GM21423 (cell line): ENCODE measurements at regions not wholly inside any gene's neighbourhood (a gene's known extent, or its start where the extent isn't known, plus 50 kb on each side); places are given as distances from the start of the nearest gene placed in this dataset.
"Not testable (repeated sequence)": the region's sequence is repeated elsewhere in the genome, so short reads cannot be mapped to it uniquely, and the experiment has no call there.

Experiments used
- ATAC-seq: cut with Tn5 transposase; IDR thresholded peaks from one replicate; pipeline ENCODE4 v1.9.1; 2021; ENCODE audit warnings: mild to moderate bottlenecking, moderate library complexity; ENCODE audit not compliant: unreplicated experiment

DNA sequence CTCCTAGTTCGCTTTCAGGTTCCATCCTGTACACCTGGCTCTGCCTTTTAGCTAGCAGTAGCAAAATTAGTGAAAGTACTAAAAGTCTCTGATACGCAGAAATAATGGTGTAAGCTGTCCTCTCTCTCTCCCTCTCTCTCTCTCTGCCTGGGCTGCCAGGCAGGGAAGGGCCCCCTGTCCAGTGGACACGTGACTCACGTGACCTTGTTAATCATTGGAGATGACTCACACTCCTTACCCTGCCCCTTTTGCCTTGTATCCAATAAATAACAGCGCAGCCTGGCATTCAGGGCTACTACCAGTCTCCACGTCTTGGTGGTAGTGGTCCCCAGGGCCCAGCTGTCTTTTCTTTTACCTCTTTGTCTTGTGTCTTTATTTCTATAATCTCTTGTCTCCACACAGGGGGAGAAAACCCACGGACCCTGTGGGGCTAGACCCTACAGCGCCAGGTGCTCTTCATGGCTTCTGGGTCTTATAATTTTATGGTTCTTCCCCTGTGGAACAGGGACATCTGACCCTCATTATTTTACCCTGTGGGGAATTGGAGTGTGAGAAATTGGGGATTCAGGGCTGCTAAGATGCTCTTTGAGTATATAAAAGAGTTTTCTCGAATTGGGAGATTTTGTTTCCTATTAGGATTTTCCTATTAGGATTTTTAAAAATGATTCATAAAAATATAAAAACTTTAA, 1348.2 kb downstream of the GATA3 start:
- ATAC-seq: not testable (repeated sequence)

DNA sequence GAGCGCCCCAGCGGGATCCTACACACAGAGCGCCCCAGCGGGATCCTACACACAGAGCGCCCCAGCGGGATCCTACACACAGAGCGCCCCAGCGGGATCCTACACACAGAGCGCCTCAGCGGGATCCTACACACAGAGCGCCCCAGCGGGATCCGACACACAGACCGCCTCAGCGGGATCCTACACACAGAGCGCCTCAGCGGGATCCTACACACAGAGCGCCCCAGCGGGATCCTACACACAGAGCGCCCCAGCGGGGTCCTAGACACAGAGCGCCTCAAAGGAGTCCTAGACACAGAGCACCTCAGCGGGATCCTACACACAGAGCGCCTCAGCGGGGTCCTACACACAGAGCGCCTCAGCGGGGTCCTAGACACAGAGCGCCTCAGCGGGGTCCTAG, 1352.7 kb downstream of the GATA3 start:
- not testable (repeated sequence) for ATAC-seq

DNA sequence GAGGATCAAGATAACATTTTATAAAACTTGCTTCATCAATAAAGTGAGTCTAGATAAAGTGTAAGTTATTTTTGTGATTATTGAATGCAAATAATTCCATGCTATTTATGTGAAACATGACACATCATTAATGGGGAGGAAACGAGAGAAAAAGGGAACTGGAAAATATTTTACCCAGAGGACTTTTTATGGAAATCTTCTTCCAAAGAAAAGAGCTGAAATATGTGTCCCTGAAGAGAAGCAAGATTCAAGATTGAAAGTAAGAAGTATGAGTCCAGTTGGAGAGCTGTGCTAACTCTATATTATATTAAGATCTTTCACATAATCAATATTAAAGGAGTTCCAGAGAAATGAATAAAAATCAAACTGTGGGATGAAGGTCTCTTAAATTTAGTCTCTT, 1361.8 kb downstream of the GATA3 start:
- no peak for ATAC-seq

DNA sequence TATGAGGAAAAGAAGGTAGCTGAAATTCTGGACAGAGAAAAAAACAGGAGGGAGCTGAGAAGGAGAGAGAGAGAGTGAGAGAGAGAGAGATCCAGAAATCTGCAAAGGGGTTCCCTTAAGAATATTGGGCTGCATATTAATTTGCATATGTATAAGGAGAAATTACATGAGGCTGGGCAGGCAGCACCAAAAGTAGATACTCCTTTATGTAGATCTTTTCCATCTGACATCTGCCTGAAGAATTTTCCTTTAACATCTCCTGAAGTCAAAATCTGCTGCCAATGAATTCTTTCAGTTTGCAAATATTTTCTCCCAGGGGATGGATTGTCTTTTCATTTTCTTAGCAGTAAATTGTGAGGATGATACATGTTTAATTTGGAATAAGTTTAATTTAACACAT, 1365.3 kb downstream of the GATA3 start:
- no peak for ATAC-seq

DNA sequence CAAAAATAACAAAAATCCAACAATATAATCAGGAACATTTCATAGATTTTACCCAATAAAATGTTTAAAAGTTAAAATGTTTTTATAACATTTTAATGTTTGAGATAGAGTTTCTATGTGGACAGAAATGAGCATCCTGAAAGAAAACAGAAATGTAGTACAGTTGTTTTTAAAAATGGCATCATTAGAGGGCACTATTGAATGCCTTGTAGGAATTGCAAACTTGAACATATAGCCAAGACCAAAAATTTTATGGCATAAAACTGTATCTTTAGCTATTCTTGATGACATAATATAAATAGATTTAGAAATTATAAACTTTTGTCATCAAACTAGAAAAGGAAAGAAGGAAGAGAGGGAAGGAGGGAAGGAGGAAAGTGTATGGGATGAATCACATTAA, 1372.7 kb downstream of the GATA3 start:
- no peak for ATAC-seq

DNA sequence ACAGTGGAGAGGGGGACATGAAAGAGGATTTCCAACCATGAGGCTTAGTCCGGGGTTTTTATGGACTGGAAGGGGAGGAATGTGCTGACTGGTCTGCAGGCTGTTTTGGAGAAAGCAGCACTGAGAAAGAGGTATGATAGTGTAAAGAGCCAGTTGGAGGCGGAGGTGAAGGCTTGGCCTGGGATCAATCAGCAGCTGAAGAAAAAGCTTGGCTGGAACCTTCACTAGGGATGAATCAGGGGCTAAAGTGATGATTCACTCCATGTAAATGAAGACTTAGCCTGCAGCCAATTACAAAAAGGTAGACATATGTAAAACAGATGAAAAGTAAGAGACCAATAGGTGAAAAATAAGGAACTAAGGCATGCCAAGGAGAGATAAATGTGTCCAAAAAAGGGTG, 1382.6 kb downstream of the GATA3 start:
- no peak for ATAC-seq

DNA sequence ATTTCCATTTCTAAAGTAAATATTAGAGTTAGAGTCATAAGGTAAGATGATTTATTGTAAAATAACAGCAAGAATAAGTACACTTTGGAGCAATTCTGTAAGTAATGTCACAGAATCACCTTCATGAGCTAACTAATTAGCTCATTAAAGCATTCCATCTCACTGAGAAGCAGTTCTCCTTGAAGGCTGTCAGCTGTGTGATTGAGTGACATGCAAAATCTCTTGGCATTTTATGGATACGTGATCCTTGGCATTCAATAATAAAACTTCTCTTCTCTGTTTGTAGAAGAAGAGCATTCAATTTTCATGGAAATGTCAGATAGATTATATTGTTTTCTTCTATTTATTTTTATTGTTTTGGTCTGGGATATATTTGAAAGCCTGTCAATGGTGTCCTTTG, 1389.3 kb downstream of the GATA3 start:
- no peak for ATAC-seq

DNA sequence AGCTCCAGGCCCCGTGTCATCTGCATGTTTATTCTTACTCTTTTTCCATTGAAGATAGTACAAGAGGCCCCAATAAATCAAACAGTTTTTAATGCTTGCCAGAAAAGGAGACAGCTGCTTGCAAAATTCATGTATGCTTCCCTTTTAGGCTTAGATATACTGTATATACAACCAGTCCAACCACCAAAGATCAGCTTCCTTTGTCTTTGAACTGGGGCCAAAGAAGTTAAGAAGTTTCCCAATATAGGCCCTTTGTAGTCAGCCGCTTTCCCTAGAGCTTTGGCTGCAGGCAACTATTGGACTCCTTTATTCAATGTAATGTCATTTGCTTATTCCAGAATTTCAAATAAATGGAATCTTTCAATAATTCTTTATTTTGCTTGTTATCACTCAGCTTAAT, 1395.0 kb downstream of the GATA3 start:
- no peak for ATAC-seq

DNA sequence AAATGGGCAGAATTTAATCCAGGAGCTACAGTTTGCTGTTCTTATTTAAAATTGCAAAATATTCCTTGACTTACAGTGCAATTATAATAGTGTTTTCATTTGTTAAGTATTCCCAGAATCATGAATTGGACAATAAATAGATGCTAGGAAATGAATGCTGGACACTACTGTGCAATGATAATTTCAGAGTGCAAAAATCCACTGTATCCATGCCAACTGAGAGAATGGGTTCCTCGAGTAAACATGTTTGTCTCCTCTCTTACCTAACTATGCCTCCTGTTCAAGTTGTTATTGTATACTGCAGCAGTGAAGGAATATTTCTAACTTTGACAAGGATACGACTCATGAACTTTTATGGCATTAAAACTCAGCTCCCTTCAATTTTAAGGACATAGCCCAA, 1396.3 kb downstream of the GATA3 start:
- no peak for ATAC-seq

DNA sequence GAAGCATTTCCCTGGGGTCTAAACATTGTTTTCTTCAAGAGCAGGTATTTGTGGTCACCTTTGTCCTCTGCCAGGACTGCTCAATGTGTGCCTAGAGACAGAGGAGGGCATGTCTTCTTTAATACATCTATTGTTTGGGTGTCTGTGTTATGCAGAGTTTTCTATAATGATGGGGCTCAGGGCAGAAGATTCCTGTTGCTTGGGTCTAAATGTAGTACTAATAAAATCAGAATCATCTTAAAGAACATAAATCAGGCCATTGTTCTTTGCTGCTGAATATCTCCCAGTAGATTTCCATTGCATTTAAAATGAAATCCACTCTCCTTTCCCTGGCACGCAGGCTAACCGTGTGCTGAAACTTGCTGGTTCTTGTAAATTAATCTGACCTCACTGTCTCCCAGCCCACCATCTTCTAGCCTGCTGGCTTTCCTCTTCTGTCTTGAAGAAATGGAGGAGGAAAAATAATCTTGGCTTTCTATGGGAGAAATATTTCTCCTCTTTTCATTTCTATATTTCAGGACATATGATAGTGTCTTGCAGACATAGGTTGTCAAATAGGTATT, 1396.8 kb downstream of the GATA3 start:
- ATAC-seq: no peak

DNA sequence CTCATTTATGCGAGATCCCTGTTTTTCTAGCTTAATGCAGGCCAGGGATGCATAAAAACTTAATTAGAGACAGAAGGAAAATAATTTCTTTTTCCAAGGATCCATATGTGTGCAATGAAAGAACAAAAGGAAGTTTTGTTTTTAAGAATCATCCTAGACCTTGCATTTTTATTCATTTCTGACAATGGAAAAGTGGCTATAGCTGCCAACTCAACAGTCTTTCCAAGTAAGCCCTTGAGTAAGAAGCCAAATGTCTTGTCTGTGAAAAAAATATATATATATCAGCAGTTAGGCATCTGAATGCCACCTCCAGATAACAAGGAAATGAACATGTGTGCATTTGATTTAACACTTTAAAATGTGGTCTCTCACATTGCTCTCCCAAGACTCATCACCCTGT, 1397.6 kb downstream of the GATA3 start:
- ATAC-seq: no peak

DNA sequence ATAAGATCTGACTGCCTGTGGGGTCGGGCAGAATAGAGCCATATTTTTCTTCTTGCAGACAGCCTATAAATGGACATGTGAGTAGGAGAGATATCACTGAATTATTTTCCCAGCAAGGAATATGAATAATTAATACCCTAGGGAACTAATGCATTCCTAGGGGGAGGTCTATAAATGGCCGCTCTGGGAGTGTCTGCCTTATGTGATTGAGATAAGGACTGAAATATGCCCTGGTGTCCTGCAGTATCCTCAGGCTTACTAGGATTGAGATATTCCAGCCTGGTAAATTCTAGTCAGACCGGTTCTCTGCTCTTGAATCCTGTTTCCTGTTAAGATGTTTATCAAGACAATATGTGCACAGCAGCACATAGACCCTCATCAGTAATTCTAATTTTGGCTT, 1399.4 kb downstream of the GATA3 start:
- ATAC-seq: not testable (repeated sequence)

DNA sequence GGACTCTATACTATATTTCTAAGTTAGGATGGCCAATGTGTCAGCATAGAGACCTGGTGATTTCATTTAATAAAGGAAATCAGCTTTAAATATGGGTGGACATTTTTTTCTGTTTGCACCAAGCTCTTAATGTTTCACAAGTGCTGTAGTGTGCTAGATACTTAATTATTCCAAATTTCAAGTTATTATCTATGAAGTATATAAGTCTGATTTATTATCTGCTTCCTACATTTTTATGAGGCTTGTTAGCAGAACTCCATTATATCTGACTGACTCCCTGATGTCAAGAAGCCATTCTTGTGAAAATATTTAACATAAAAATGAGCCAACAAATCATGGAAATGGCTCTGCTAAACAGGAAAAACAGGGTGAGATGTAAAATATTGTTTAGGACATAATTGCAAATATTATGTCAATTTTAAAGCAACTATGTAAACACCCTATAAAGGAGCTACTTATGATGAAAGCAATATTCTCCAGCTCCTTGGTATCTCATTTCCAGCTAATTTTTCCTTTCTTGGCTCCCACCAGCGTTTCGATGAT, 1415.2 kb downstream of the GATA3 start:
- no peak for ATAC-seq

DNA sequence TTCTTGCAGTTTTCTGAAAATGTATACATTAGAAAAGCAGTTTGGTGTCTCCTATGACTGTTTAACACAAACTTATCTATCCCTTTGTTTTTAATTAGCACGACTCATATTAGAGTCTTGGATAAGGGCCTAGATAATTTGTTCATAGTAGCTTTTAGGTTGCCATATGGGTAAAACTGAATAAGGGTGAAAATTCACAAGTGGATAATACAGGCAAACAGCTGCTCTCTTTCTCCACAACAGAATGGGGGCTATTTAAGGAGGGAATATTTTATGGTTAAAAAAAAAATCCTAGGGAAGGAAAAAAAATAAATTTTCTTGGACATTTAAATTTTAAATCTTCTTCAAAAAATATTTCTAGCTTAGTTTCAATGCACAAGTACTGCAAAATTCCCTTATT, 1416.1 kb downstream of the GATA3 start:
- no peak for ATAC-seq

DNA sequence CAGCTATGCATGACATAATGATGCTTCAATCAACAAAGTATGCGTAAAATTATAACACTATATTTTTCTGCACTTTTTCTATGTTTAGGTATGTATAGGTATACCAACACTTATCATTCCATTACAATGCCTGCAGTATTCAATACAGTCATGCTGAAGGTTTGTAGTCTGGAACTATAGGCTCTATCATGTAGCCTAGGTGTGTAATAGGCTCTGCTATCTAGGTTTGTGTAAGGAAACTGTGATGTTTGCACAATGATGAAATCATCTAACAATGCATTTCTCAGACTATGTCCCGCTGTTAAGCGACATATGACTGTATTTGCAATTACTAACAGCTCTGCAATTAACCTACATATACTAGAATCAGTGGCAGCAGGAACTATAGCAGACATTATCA, 1447.5 kb downstream of the GATA3 start:
- no peak for ATAC-seq

DNA sequence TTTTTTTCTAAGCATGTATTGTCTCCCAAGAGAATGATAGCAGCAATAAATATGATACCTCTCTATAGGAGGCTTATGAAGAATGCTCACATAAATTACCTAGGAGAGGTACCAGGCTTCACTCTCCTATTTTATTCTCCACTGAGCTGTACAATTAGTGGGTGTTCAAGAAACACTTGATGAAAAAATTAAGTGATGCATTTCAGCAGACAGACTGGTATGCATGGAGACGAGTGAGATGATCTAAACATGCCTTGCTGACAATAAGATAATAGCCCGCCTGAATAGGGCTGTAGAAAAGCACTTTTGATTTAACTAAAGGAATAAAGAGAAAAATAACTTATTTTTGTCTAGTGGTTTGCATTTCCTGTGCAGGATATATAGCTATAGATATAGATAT, 1449.7 kb downstream of the GATA3 start:
- no peak for ATAC-seq

DNA sequence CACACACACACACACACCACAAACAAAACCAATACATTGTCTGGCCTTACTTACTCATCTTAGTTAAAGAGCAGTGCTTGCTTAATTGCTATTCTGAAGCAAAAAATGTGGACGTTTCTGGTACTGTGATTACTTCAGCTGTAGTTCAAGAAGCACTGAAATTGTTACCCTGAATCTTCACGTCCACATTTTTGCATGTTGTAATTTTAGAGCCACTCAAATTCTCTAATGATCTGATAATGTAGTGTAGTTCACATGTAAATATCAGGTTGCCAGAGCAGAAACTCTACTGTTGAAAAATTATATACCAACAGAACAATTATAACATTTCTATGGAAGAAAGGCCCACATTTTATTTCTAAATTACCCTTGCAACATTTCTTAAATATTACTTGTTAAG, 1451.1 kb downstream of the GATA3 start:
- no peak for ATAC-seq

DNA sequence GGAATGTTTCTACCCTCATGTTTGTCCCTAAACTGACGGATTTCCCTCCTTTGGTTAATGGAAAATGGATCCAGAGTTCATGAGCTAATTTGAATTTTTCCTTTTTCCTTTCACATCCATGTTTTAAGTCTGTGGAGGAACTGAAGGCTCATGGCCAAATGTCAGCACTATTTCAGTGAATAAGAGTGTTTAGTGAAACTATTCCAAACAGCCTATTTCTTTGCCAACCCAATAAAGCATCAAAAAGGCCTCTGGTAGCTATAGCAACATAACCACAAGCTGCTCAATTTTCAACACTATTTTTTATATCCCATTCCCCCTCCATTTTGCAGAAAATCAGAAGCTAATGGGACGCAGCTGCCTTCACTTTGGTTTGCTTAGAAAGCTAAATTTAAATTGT, 1454.1 kb downstream of the GATA3 start:
- ATAC-seq: no peak

DNA sequence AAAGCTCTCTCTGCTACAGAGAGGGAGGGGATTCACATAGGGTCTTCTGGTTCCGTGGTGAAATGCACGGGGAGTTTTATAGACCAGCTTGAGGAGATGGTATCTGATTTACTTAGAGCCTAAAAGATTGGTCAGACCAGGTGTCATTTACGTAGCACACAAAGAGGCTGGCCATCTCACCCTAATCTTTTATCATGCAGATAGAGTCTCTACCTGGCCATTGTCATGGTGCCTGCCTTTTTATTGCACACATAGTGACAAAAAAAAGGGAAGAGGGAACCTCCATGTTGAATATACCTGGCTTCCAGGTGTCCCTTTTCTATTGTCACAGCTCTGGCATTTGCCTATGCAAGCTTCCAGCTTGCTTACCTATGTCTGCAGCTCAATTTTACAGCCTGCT, 1456.1 kb downstream of the GATA3 start:
- ATAC-seq: no peak

DNA sequence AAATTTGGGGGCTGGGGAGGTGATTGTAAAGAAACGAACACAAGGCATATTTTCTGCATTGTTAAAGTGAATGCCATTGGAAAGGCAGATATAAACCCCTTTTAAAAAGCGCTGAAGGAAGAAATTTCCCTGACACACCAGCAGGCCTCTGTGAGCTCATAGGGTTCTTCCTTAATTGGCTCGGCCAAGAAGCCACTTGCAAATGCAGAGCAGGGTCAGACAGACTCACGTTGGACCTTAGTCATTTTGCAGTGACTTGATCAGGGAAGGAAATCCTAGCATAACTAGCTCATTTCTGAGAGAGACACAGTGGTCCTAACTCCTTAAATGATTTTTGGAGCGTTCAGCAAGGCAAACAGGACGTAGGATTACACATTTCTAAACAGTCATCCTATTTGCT, 1461.4 kb downstream of the GATA3 start:
- no peak for ATAC-seq

DNA sequence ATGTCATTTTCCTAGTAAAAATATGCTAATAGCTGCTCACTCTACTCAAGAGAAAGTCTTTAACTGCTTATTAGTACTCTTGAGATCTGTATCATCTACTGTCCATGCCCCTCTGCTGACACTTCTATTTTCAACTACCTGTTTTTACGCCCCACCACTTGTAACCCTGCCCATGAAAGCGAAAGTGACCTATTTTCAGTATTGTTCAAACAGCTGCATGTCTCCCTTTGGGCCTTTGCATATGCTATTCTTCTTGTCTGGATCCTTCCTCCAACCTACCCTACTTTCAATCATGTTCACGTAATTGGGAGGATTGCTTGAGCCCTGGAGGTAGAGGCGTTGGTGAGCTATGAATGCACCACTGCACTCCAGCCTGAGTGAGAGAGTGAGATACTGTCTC, 1481.3 kb downstream of the GATA3 start:
- ATAC-seq: peak; percentile 49

DNA sequence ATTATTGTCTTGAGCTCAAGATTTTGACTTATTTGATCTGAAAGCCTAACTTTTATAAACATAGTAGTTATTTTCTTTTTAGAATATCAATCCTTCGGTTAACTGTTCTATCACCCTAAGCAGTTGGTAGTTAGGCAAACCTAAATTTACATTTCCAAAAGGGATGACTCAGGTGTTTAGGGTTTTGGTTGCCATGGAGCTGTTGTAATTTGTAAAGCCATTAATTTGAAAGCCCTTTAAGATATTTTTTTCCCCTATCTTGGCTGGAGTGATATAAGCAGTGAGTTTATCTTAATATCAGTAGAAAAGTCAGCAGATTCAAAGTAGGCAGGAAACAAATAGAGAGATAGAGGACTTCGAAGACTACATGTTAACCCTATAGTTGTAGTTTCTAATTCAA, 1472.6 kb upstream of the CELF2 start:
- ATAC-seq: no peak
